Stimulated activated CD4-positive, alpha-beta T cell treated with anti-CD3 and anti-CD28 coated beads, TNF-alpha, amount 100 ng/mL, for 4 hours (primary cell): ENCODE measurements at regions not wholly inside any gene's neighbourhood (a gene's known extent, or its start where the extent isn't known, plus 50 kb on each side); places are given as distances from the start of the nearest gene placed in this dataset.
"Not testable (repeated sequence)": the region's sequence is repeated elsewhere in the genome, so short reads cannot be mapped to it uniquely, and the experiment has no call there.

Experiments used
- DNase-seq, 3 experiments: peaks; one replicate each; pipeline ENCODE4 v3.0.0-alpha.2; 2020; ENCODE audit warnings: low read depth in 3 of 3

DNA sequence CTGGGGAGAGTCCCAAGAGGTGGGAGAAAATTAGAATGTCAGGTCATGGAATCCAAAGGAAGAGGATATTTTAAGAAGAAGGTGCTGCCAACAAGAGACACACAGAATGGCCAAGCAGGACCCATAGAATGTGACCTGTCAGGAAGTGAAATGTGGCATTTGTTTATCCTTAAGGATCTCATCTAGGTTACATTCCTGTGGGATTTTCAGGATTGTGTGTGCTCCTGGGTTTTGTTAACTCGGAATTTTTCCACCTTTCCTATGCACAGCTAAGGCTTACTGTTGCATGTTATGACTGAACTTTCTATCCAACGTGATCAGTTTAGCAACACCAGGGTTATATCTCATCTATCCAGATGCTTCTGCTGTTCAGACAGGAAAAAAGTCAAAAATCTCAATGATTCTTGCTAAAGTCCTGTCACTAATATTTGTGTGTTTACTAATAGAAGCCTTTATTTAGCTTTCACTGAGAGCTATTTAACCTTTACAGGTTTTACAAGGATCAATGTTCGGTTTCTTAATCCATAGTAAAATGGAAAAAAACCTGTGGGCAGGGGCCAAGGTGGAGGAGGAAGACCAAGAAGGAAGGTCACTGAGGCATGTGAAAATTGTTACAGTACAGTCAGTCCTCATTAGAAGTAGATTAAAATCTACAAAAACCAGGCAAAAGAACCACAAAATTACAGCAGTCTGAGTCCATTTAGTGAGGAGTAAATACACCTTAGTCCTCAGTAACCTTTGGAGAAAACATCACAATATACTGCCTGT lies 437.8 kb upstream of the NPVF start:
- DNase-seq, result no peak

DNA sequence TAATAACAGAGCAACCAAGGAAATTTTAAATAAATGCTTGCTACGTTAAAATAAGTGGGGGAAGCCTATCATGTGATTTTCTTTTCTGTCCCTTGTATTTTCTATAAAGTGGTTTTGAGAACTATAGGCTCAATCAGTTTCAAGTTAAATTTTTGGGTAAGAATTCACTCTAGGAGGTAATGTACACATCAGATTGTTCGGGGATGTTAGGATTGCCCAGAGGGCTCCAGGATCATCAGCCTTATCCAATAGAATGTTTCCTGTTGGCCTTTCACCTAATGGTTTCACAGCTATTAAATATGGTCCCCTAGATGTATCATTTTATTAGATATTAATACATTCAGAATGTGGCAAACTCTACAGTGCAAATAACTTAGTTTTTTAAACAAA lies 438.4 kb upstream of the NPVF start:
- DNase-seq, result no peak

- no peak for DNase-seq
Observed at GRCh38 chr7:25669281-25669781, 441.0 kb upstream of the NPVF start.

- no peak for DNase-seq
Observed at GRCh38 chr7:25669961-25670841, 441.9 kb upstream of the NPVF start.

GRCh38 chr7:25671111-25671510 lies 442.8 kb upstream of the NPVF start:
- no peak for DNase-seq

DNA sequence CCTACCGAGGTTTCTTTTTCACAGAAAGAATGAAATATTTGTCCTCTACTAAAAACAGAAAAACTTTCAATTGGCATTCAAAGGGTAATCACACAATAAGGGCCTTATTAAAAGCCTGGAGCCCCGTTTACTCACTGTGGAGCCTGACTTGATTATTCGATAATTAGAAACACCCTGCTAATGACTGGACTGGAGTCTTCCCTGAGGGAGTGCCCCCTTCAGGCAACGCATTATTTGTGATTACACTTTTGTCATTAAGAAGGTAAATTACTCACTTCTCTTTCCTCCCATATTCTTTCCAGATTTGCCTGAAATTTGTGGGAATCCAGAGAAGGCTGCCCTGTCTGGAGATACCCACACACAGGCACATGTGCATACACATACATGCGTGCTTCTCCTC lies 444.2 kb upstream of the NPVF start:
- no peak for DNase-seq

GRCh38 chr7:25675789-25676474 lies 447.6 kb upstream of the NPVF start:
- DNase-seq, result no peak

DNA sequence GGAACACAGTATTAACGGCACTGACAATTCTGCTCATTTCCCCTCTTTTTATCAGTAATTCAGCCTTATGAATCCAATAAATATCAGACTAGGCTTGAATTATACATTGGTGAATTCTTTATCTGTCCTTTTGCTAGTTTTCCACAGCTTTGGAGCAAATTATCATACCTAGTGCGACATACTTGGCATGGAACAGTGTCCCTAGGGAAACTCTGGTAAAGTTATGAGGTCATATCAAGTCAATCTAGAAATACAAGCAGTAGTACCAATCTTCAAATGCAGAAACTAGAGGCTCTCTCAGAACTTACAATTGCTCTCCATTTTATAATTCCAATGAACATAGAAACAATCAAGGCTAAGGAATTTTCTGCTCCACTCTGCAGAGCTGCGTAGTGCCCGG lies 449.3 kb upstream of the NPVF start:
- no peak for DNase-seq

DNA sequence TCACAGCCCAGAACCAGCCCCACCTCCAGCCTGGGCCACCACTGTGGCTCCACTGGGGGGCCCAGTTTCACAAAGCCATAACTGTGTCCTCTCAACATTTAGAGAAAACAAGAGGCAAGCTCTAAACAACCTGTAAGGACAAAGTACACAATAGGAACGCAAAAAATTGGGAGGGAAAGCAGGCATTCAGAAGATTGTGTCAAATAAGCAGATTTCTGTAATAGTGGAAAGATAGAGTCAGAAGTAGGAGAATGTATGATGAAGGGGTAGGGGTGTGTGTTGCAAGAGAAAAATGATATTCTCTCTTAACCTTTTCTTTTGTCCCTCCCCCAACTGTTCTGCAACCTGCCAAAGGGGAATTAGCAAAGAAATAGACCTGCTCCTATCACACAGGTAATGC lies 449.9 kb upstream of the NPVF start:
- DNase-seq, result no peak

DNA sequence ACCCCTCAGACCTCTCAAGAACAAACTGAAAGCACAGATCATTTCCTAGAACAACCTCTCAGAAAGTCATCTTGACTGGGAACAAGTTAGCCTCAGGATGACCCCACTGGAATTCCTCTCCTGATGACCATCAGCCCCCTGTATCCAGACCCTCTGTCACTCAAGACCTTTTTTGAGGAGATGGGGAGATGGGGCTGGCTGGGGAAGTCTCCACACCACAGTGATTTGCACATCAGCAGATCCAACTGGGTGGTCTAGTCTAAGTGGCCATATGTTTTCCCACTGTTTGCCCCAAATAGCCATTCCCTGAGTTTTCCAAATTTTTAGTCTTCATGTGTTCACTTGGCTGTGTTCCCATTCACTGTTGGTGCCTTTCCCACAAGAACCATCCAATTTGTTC lies 452.4 kb upstream of the NPVF start:
- DNase-seq, result no peak

DNA sequence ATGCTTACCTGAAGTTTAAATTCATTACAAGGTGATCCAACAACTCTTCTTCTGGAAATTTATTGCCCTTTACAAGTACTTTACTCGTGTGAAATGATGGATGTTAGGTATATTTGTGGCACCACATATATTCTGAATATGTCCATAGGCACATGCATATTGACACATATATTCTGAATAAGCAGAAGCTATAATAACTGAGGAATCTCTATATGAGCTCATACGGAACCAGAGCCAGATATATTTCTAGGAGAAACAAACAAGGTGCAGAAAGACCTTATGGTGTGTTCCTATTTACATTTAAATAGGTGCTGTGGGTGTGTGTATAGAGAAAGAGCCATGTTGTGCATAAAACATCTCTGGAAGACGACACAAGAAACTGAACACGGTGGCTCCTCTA lies 456.1 kb upstream of the NPVF start:
- DNase-seq, result no peak

- no peak for DNase-seq
Observed at GRCh38 chr7:25686493-25686892, 458.2 kb upstream of the NPVF start.

DNA sequence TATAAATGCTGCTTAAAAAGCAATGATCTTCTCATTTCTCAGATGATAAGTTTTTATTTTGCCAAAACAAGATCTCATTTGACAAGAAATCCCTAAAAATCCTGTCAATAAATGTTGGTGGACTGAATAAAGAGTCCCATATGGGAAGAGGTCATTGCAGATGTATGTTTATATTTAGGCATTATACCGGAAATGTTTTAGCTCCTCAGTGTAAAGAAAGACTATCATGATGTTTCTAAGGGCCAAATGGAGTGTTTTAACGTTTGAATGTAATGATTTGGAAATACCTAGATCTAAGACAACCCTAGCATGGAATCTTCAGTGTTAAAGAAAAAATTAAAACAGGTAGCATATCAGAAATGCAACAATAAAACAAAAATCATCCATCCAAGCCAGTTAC lies 457.8 kb upstream of the NFE2L3 start:
- no peak for DNase-seq

DNA sequence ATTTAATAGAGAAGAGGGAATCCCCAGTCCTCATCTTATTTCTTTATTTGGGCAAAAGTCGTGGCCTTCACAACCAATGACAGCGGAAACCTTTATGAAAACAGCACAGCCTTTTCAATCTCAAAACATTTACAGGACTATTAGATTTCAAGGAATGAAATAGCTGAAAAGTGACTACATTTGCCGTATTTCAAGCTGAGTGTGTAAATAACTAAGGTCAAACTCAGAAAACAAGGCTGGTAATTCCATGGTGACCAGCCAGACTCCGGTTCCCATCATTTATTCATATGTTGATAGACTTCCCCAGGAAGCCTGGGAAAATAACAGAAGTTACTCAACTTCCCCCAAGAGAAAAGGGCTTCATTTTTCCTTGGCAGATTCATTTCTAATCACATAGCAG lies 457.3 kb upstream of the NFE2L3 start:
- DNase-seq, result no peak

GRCh38 chr7:25696571-25696970 lies 455.4 kb upstream of the NFE2L3 start:
- DNase-seq, result no peak

GRCh38 chr7:25698451-25699113 lies 453.4 kb upstream of the NFE2L3 start:
- DNase-seq, result no peak

DNA sequence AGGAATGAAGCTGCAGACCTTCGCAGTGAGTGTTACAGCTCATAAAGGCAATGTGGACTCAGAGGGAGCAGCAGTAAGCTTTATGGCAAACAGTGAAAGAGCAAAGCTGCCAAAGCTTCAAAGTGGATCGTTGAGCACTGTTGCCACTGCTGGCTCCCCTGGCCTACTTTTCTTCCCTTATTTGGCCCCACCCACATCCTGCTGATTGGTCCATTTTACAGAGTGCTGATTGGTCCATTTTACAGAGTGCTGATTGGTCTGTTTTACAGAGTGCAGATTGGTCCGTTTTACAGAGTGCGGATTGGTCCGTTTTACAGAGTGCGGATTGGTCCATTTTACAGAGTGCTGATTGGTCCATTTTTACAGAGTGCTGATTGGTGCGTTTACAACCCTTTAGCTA lies 451.9 kb upstream of the NFE2L3 start:
- DNase-seq, result not testable (repeated sequence)

- DNase-seq, result no peak
Observed at GRCh38 chr7:25704413-25704812, 447.6 kb upstream of the NFE2L3 start.

- no peak for DNase-seq
Observed at GRCh38 chr7:25706764-25707163, 445.2 kb upstream of the NFE2L3 start.

- no peak for DNase-seq
Observed at GRCh38 chr7:25707768-25708620, 444.0 kb upstream of the NFE2L3 start.

GRCh38 chr7:25710959-25711358 lies 441.0 kb upstream of the NFE2L3 start:
- DNase-seq, result no peak
